ENCODE measurements at regions not wholly inside any gene's neighbourhood (a gene's known extent, or its start where the extent isn't known, plus 50 kb on each side); places are given as distances from the start of the nearest gene placed in this dataset.
"Not testable (repeated sequence)": the region's sequence is repeated elsewhere in the genome, so short reads cannot be mapped to it uniquely, and the experiment has no call there.

- not testable (repeated sequence) for TF ChIP-seq POLR2A, POLR2AphosphoS5 (IDR thresholded peaks at IDR 0.05; ENCODE audit: low read depth, low read length)
These were observed 712.8 kb upstream of the MBL2 start for GRCh38 chr10:53485422-53485821.
